ENCODE measurements at regions not wholly inside any gene's neighbourhood (a gene's known extent, or its start where the extent isn't known, plus 50 kb on each side); places are given as distances from the start of the nearest gene placed in this dataset.

DNA sequence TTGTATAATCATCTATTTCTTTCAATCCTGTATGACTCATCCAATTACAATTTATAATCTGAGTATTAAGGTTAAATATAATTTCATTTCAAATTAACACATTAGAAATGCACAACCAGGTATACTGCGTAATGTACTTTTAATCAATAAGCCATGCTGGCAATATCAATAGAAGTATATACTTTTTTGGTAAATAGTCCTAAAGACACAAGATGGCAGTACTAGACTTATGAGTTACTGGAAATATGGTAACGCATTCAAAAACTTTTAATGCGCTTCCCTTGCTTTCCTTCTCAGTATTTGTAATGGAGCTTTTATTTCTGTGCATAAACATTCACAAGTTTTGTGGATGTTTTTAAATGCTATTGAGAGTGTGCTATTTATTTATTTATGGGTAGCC is 1162.0 kb upstream of the TMPRSS15 start:
- TF ChIP-seq, protein P1, sequence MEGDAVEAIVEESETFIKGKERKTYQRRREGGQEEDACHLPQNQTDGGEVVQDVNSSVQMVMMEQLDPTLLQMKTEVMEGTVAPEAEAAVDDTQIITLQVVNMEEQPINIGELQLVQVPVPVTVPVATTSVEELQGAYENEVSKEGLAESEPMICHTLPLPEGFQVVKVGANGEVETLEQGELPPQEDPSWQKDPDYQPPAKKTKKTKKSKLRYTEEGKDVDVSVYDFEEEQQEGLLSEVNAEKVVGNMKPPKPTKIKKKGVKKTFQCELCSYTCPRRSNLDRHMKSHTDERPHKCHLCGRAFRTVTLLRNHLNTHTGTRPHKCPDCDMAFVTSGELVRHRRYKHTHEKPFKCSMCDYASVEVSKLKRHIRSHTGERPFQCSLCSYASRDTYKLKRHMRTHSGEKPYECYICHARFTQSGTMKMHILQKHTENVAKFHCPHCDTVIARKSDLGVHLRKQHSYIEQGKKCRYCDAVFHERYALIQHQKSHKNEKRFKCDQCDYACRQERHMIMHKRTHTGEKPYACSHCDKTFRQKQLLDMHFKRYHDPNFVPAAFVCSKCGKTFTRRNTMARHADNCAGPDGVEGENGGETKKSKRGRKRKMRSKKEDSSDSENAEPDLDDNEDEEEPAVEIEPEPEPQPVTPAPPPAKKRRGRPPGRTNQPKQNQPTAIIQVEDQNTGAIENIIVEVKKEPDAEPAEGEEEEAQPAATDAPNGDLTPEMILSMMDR (conservative IDR thresholded peaks at IDR 0.05) = peak; percentile 34
- TF ChIP-seq ZFX (IDR thresholded peaks at IDR 0.05) = no peak

DNA sequence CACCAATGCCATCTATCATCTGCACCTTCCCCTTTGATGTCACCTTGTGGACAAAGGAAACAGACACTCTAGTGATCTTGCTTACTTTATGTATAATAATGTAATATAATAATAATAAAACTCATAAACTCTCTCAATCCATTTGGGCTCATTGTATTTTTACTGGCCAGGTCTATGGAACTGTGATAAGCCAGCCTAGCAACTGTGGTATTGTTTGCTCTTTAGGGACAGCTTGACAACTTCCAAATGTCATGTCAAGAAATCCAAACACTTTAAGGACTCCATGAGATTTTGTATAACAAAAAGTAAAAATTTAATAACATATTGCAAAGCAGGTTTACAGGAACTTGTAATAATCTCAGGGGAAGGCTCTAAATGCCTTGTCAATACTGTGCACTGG is 1163.4 kb upstream of the TMPRSS15 start:
- H3K27ac ChIP-seq = no peak overlapping the region
- TF ChIP-seq, protein P1 (conservative IDR thresholded peaks at IDR 0.05) = no peak
- TF ChIP-seq ZFX (IDR thresholded peaks at IDR 0.05) = no peak

More for the DNA sequence above, 1162.0 kb upstream of the TMPRSS15 start:
- no peak overlapping the region for H3K27ac ChIP-seq

DNA sequence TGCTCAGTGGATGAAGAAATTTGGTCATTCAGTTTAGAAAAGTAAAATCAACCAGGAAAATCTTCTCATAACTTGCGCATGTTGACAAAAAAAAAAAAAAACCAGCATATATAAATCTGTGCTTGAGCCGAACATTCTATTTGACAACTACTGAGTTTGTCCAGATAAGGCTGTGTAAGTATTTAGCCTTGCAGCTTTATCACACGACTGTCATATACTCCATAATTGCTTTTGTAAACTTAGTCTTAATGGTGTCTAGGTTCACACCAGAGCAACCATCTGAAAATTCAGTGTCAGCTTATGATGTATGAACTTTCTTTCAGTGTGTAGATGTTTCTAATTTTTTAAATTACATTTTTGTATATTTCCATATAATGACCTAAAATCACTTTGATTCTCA is 1173.8 kb upstream of the TMPRSS15 start:
- H3K27ac ChIP-seq = no peak overlapping the region
- TF ChIP-seq, protein P1 (conservative IDR thresholded peaks at IDR 0.05) = no peak
- no peak for TF ChIP-seq ZFX (IDR thresholded peaks at IDR 0.05)

DNA sequence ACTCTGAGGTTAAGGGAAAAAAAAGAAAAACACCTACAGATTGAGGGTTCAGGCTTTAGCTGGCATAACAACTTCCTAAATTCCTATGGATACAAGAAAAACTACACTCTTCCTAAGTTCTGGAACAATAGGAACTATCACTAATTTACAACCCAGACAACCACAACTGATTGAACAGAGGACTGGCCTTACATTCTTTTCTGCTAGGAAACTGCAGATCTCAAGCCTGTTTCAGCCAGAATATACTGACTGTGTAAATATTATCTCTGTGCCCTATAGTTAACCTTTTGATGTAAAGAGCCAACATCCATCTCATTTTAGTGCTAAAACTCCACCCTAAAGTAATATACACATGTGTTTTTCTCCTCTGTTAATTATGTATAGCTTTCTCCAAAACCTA is 1186.5 kb upstream of the TMPRSS15 start:
- no peak overlapping the region for H3K27ac ChIP-seq
- no peak for TF ChIP-seq ZFX (IDR thresholded peaks at IDR 0.05)
- TF ChIP-seq, protein P1 (conservative IDR thresholded peaks at IDR 0.05) = no peak

DNA sequence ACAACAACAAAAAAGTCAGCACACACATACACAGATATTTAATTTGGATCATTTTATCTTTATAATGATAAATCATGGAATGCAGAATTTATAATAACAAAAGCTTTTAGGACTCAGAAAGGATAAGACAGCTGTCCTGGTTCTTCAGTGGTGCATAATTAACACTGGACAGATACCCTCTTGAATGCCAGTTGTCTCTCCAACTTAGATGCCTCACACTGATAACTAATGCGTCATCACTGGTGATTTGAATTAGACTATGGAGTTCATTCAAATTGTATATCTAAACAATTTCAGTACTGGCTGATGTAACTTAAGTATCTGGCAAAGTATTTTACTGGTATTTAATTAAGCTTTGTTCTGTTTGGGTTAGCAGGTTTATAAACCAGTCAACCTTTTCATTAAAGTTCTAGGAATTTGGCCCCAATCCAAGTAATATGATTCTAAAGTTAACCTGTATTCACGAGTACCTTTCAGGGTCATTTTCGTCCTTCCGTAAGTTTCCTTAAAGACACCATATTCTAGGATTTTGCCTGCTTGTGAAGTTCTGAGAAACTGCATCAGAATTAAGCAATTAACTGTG is 1199.5 kb upstream of the TMPRSS15 start:
- no peak overlapping the region for H3K27ac ChIP-seq
- TF ChIP-seq, protein P1 (conservative IDR thresholded peaks at IDR 0.05) = no peak
- TF ChIP-seq ZFX (IDR thresholded peaks at IDR 0.05) = no peak

DNA sequence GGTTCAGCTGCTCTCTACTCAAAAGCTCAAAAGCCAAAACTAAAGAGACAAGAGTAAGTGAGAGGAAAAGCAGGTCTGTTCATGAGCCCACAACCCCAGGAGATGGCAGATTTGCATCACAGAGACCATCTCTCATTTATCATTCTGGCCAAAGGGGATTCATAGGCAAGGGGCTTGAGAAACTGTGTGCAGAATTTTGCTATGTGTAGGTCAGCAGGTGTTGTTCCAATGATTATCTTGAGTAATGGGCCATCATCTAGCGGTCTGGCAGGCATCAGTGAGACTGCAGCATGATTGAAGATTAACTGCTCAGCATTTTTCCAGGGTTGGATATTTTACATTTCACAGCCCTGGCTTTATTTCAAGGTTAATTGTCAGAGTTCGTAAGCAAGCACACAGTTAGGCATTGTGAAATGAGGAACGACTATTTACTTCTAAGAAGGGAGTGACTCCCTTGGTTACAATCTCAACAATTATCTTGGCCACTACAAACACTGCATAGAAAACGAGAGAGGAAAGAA is 1204.6 kb upstream of the TMPRSS15 start:
- no peak overlapping the region for H3K27ac ChIP-seq
- no peak for TF ChIP-seq ZFX (IDR thresholded peaks at IDR 0.05)
- TF ChIP-seq, protein P1 (conservative IDR thresholded peaks at IDR 0.05) = no peak

DNA sequence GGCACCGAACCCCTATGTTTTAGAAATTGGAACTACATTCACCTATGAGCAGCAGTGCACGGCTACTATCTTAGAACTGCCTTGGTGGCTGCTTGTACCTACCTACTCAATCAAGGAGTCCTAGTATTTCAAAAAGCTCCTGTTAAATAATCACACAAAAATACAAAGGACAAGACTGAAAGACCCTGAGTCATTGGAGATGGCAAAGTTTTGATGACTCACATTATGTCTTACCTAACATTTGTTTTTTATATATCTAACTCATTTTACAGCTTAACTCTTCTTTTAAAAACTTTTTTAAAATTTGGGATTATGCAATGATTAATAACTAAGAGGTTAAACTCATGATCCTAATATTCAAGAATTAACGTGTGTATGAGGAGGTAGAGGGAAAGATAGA is 1206.0 kb upstream of the TMPRSS15 start:
- H3K27ac ChIP-seq = no peak overlapping the region
- no peak for TF ChIP-seq ZFX (IDR thresholded peaks at IDR 0.05)
- TF ChIP-seq, protein P1 (conservative IDR thresholded peaks at IDR 0.05) = no peak
